ENCODE measurements at regions not wholly inside any gene's neighbourhood (a gene's known extent, or its start where the extent isn't known, plus 50 kb on each side); places are given as distances from the start of the nearest gene placed in this dataset.
"Not testable (repeated sequence)": the region's sequence is repeated elsewhere in the genome, so short reads cannot be mapped to it uniquely, and the experiment has no call there.

DNA sequence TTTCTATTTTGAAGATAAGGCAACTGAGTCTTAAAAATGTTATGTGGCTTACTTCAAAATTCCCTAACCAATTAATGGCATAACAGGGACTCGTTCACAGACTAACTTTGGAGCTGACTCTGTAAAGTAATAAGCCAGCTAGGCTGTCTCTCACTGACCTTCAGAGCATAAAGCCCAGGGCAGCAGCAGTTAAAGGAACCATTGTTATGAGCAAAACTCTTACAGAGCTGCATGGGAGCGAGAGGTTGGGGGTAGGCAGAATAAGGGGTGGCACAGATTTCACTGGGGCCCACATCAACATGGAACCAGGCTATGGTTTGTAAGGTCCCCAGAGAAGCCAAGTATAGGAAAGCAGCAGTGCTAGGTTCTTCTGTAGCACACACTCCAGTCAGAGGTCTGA is 637.8 kb downstream of the RFPL4B start:
- no peak for DNase-seq (ENCODE audit: low spot score)

DNA sequence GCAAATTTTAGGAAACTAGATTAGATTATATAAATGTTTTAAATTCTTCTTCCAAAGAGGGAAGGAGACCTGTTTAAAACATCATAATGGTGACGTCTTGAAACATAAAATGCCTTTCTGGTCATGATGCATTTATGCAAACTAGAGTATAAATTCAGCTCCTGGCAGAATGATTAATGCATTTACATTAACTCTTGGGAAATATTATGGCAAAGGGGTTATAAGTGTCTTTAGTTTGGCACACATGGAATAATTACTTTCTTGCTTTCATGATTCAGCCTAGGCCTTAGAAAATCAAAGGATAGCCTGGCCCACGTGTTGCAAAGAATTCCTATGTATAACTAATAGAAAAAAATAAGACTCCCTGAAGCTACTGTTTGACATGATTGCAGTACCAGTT is 639.2 kb downstream of the RFPL4B start:
- DNase-seq (ENCODE audit: low spot score) = no peak

- DNase-seq (ENCODE audit: low spot score) = no peak
These were observed 641.6 kb downstream of the RFPL4B start for GRCh38 chr6:112988748-112989147.

- DNase-seq (ENCODE audit: low spot score) = no peak
These were observed 643.8 kb downstream of the RFPL4B start for GRCh38 chr6:112990971-112991370.

DNA sequence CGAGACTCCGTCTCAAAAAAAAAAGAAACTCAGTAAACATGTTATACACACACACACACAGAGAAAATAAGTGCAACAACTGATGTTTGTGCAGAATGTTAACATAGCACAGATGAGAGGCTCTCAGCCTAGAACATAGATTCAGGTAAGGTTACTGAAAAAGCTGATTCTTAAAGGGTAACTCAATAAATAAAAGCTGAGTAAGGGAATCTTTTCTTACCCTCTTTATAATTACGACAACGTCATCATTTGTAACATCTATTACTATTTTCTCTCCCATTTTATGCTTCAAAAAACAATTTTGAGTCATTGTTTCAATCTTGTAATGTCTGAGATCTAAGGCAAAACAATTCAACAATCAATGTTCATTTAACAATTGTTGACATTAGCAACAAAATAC is 644.8 kb downstream of the RFPL4B start:
- DNase-seq (ENCODE audit: low spot score) = no peak

DNA sequence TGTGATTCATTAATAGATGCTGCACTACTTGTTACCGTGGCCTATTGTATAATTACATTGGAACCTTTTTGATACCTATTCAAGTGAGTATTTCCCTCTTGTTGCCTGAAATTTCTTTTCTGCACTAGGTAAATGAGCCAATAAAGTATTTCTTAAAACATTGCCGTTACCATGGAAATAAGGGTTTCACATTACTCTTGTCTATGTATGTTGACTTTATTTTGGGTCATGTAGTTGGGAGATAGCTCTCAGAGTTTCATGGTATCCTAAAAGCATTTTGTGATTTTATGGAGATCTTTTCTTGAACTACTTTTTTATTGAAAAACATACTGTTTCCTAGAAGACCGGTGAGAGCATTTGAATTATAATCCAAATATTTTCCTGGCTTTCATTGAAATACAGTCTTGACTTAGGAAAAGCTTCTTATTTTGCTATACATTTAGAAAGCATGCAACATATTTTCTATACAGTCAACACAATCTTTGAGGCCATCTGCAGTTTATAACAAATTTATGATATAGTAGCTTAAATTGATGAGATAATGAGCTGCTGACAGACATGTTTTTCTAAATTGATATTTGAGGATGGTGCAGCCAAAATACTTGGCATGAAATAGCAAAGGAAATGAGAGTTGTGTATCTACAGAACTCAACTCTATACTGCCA is 650.4 kb downstream of the RFPL4B start:
- DNase-seq (ENCODE audit: low spot score) = no peak

- no peak for DNase-seq (ENCODE audit: low spot score)
These were observed 656.9 kb downstream of the RFPL4B start for GRCh38 chr6:113004054-113004453.

DNA sequence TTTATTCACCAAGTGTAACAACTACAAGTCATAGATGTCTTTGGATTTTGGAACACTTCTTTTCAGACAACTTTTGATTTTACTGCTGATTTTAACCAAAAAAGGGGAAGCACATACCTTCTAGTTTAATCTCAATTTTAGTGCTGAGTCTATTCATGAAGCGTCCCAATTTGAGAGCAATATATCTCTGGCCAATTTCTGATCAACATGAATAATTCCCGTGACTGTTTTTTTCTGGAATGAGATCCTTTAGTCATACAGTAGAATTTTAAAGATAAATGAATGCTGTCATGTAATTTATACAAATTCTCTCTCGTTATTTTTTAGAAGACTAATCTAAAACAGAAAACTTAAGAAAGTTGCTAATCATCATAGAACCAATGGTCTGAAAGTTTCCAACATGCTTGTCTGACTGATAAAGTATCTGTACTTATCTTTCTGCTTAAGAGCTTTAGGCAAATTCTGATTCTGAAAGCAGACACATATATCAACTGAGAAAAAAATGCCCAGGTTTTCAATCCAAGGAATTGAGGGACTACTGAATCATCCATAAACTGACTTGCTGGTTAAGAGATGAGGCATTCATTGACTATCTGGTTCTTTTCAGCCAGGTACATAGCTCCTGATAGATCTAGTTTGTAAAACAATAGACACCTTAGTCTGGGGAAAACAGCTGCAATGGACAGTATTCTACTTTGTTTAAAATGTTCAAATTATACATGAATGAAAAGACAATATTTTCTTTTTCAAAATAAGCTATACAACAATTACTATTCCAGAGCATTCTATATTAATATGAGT is 657.5 kb downstream of the RFPL4B start:
- DNase-seq (ENCODE audit: low spot score) = no peak

DNA sequence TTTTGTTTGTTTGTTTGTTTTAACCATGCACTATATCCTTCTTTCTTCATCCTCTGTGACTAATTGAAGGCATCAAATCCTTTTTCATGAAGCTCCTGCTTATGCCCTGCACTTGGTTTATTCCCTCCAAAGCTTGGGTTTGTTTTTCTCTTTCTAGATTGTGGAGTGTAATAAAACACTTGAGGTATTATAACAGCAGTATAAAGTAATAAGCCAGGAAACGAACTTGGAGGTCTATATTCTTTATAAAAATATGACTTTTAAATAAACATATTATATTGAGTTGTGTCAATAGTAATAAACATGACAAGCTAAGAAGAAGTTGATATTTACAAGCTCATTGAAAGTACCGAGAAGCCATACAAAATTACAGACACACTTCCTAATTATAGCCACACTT is 659.4 kb downstream of the RFPL4B start:
- DNase-seq (ENCODE audit: low spot score) = no peak

DNA sequence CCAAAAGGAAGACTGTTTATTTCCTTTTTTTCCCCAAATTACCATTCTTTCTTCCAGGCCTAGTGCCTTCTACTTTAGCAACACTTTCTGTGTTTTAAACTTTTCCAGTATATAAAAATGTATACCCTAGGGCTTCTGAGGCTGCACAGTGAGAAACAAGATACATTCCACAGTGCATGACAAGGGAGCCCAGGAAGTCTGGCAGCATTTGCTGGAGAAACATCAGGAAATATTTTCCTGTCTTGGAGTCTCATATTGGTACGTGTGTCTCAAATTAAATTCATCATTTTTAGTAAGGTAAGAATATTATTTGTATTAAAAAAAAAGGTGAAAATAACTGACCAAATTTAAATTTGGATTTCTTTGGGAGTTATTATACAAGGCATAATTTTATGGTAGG is 662.6 kb downstream of the RFPL4B start:
- DNase-seq (ENCODE audit: low spot score) = no peak

DNA sequence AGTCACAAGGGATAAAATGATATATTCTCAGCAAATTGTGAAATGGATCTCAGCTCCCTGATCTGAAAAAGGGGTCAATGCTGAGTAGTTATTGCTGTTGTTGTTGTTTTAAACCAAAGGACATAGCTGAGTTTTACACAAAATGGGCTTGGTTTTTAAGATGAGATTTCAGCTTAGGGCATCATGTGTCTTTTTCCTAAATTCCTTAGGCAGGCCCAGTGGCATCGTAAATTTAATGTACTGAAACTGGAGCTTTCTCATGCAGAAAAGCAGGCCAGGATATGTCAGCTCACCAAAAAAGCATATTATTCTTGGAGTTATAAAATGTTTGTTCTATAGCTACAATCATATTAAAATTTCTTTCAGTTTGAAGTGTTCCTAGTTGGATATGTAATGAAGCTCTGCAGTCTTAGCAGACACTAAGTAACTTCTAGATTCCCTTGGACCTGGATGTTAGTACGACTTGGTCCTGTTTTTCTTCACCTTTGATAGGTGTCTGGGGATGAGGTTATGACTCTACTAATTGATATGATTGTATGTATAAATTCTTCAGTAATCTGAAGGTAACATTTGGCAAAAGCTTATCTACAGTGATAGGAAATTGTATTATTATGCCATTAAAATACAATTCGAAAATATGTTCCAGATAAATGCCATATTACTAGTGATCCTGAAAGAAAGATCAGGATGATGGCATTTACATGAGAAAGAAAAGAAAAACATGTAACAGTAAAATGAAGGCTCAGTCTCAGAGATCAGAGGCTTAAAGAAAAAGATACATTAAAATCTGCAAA is 663.3 kb downstream of the RFPL4B start:
- no peak for DNase-seq (ENCODE audit: low spot score)

DNA sequence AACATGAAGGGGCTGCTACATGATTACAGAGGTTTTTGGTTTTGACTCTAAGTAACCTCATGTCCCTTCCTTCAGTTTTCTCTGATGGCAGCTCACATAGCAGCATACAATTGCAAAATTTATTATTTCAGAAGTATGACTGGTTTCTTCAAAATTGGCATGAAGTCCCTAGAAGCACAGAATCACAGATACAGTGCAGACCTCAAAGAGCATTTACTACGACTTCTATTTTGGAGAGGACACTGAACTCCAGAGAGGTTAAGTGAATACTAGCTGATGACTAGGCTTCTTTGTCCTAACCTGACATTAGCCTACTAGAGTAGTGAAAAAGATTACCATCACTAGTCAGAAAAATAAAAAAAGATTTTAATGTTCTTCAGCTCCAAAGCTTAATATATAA is 664.3 kb downstream of the RFPL4B start:
- no peak for DNase-seq (ENCODE audit: low spot score)

DNA sequence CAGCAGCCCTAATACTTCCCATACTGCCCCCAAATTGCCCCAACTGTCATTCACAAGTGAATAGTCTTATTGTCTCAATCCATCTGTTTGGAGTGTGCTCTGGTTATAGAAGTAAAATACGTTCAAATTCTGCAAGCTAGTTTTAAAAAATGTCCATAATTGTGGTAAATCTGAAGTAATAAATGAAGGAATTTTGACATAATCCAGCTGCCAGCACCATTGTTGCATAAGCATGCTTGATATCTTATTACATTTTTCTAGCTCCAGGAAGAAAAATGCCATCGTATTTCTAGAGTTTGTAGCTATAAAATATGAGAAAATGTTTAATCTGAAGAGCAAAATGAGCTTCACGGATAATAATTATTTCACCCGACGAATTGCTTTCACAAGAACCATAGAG is 664.7 kb downstream of the RFPL4B start:
- no peak for DNase-seq (ENCODE audit: low spot score)

- DNase-seq (ENCODE audit: low spot score) = no peak
These were observed 668.1 kb downstream of the RFPL4B start for GRCh38 chr6:113015249-113015648.

- no peak for DNase-seq (ENCODE audit: low spot score)
These were observed 670.2 kb downstream of the RFPL4B start for GRCh38 chr6:113017353-113017752.

DNA sequence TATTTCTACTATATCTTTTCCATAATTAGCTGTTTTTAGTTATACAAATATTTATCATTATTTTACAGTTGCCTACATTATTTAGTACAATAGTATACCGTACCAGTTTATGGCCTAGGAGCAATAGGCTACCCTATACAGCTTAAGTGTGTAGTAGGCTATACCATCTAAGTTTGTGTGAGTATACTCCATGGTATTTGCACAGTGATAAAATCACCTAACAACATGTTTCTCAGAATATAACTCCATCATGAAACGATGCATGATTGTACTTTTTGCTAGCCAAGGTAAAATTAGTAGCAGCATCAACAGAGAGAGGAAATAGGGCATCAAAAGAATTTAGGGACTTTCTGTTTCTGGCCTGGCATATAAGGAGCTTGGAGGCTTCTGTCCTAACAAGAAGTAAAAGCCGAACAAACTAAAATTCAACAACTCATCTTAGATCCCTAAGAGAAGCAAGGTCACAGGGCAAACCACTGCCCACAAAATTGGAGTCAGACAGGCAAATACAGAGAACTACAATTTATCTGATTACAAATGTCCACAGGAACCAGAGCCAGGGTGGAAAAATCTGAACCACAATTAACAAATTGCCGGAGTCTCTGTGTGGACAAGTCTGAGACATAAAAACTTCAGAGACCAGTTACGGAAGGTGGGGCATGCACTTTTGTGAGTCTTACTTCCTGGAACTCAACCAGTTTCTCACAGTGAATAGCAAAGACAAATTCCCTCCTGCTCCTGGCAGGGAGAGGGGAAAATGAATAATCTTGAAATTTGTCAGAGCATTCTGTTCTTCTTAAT is 671.4 kb downstream of the RFPL4B start:
- DNase-seq (ENCODE audit: low spot score) = no peak

DNA sequence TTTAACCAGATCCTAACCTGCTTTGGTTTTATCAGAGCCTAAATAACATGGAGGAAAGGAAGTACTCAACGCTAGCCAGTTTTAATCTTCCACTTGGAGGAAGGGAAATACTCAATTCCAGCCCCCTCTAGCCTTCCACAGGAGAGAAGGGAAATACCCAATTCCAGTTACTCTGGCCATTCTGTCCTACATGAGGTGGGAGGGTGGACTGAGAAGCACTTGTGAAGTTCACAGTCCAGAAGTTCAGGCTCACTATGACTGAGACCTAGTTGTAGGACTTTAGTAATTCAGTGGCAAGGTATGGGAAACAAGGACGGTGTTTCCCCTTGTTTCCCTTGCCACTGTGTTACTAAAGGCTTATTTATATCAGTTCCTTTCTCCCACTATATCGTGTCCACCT is 672.0 kb downstream of the RFPL4B start:
- DNase-seq (ENCODE audit: low spot score) = no peak

DNA sequence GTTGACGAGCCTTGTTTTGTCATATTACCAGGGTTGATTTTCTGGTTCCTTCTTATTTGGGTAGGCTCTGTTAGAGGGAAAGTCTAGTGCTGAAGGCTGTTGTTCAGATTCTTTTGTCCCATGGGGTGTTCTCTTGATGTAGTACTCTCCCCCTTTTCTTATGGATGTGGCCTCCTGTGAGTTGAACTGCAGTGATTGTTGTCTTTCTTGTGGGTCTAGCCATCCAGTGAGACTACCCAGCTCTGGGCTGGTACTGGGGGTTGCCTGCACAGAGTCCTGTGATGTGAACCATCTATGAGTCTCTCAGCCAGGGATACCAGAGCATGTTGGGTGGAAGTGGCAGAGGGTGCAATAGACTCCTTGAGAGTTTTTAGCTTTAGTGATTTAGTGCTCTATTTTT is 680.6 kb downstream of the RFPL4B start:
- DNase-seq (ENCODE audit: low spot score) = no peak

DNA sequence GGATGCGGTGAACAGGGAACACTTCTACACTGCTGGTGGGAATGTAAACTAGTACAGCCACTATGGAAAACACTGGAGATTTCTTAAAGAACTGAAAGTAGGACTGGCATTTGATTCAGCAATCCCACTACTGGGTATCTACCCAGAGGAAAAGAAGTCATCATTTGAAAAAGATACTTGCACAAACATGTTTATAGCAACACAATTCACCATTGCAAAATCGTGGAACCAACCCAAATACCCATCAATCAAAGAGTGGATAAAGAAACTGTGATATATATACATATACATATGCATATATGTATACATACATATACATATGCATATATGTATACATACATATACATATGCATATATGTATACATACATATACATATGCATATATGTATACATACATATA is 682.0 kb downstream of the RFPL4B start:
- DNase-seq (ENCODE audit: low spot score) = not testable (repeated sequence)

DNA sequence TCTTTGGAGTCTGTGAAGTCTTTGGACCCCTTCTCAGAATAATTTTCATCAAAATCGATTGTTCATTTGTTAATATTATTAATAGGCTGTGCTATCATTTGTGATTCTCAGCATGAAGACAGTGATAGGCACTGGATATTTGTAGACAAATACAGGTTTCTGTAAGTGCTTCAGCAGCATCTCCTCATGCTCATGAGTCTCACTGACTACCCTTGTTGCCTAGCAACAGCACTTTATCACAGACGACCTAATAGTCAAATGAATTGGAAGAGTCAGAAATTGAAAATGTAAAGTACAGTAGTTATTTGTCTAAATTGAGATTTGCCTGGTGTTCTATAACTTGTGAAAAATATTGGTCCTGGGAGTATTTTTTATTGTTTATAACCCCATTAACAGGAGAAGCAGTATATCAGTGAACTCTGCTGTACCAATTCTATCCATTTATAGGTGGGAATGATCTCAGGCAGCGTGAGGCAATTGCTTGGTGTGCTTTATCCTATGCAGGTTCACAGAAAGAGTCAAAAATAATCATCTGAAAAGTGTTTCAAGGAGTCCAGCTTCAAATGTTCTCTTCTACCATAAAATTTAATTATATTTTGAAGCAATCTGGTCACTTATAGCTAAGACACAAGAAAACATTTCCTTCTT is 684.6 kb downstream of the RFPL4B start:
- DNase-seq (ENCODE audit: low spot score) = no peak

DNA sequence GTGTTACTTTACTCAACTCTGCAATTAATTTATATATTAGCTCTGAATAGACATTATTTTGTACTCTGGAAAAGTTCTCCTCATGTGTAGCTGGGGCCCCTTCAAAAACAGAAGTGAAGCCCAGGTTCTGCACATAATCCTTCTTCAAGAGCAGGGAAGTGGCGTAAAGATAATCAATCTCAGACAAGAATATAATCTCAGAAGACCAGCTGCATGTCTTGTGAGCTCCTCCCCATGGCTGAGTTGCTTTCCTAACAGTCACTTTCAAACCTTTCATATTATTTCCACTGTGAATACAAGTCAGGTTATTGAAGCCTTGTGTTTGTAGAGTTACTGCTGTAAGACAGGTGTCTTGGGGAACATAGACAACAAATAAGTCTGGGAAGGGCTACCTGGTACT is 691.9 kb downstream of the RFPL4B start:
- DNase-seq (ENCODE audit: low spot score) = no peak

DNA sequence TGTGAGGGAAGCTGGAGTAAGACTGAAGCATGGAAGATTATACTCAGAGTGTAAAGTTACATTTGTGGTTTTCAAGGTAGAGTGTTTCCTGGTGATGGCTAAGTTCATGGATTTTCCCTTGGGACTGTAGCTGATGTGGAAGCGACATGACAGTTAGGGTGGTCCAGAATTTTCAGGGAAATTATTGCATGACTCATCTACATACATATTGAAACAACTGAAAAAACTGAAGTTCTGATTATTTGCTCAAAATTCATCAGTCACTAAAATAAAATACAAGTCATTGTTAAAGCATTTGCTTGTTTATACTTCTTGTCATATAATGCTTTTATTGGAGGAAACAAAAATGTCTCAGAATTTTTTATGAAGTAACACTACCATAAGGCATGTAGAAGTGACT is 700.0 kb downstream of the RFPL4B start:
- DNase-seq (ENCODE audit: low spot score) = no peak

All from activated CD4-positive, alpha-beta T cell treated with anti-CD3 and anti-CD28 coated beads, Interleukin-2, Interleukin-4, amounts not matched to agents 100 ng/mL and 50 ng/mL, durations not matched to agents 16 hours and 8 hours (primary cell).